GM12892 (cell line): ENCODE measurements at regions not wholly inside any gene's neighbourhood (a gene's known extent, or its start where the extent isn't known, plus 50 kb on each side); places are given as distances from the start of the nearest gene placed in this dataset.

ENCODE experiments used
- POLR2A ChIP-seq: IDR thresholded peaks from 2 replicates; pipeline ENCODE4 v1.6.1; 2011; ENCODE audit warnings: low read depth, low read length, control low read depth
- POLR2AphosphoS5 ChIP-seq: IDR thresholded peaks from 2 replicates; pipeline ENCODE4 v1.6.1; 2011; ENCODE audit warnings: low read depth, low read length, control low read depth

DNA sequence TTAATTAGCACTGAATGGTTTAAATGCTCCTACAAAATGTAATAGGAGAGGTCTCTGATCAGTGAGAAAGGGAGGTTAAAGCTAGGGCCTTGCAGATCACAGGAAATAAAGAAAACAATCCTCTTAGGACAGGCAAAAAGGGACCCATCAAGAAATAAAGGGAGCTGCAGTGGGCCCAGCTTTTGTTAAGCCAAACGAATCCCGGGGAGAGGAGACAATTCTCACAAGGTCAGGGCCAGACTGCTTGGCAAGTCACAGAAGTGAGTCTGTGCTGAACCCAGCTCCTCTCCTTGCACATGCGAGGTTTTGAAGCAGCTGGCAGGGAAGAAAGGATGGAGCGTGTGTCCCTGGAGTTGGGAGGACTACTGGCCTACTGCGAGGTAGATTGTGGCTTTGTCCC, 285.8 kb downstream of the COG6 start:
- TF ChIP-seq POLR2AphosphoS5 = no peak
- TF ChIP-seq POLR2A = no peak
